Activated CD8-positive, alpha-beta T cell treated with anti-CD3 and anti-CD28 coated beads for 36 hours (primary cell): ENCODE measurements at regions not wholly inside any gene's neighbourhood (a gene's known extent, or its start where the extent isn't known, plus 50 kb on each side); places are given as distances from the start of the nearest gene placed in this dataset.
A peak's percentile ranks its signal among the peaks of the same experiment; 100 is the strongest.
"Not testable (repeated sequence)": the region's sequence is repeated elsewhere in the genome, so short reads cannot be mapped to it uniquely, and the experiment has no call there.

Experiments
- ATAC-seq: fragments of 200-7000 bp; cut with Tn5 transposase; one replicate; pipeline ENCODE4 v1.10.0; 2021; ENCODE audit warnings: mild to moderate bottlenecking, moderate library complexity
- CTCF ChIA-PET: fragments of 350-600 bp; sonication (Branson Sonifier 250); formaldehyde crosslinking; loops from one replicate; lab custom pipeline; 2021; ENCODE audit warnings: antibody characterized with exemption; lab: Charles Lee
- POLR2A ChIA-PET: fragments of 350-600 bp; sonication (Branson Sonifier 250); formaldehyde crosslinking; loops from one replicate; lab custom pipeline; 2021; ENCODE audit warnings: antibody characterized with exemption; lab: Charles Lee
- DNase-seq: peaks from one replicate; pipeline ENCODE4 v3.0.0-alpha.2; 2020
- H3K27ac Mint-ChIP-seq: one replicate; pipeline ENCODE4 v1.8.0; 2021; ENCODE audit warnings: mild to moderate bottlenecking, mixed read lengths
- H3K27me3 Mint-ChIP-seq: one replicate; pipeline ENCODE4 v1.8.0; 2021; ENCODE audit warnings: mixed read lengths
- H3K36me3 Mint-ChIP-seq: one replicate; pipeline ENCODE4 v1.8.0; 2021; ENCODE audit warnings: low read depth, mixed read lengths
- H3K4me1 Mint-ChIP-seq: one replicate; pipeline ENCODE4 v1.8.0; 2021; ENCODE audit warnings: low read depth, mixed read lengths
- H3K4me3 Mint-ChIP-seq: one replicate; pipeline ENCODE4 v1.8.0; 2021; ENCODE audit warnings: mild to moderate bottlenecking, moderate library complexity, mixed read lengths
- H3K9me3 Mint-ChIP-seq: one replicate; pipeline ENCODE4 v1.8.0; 2021; ENCODE audit warnings: mixed read lengths
- CTCF ChIP-seq: fragments of 200-600 bp; IDR thresholded peaks from one replicate; pipeline ENCODE4 v1.8.0; 2022; ENCODE audit warnings: antibody characterized with exemption, mild to moderate bottlenecking
- intact Hi-C: fragments of 100-400 bp; cut with micrococcal nuclease; formaldehyde crosslinking; loops from one replicate; pipeline ENCODE4 v1.10.0; 2022

GRCh38 chr7:67661-68395, 124.5 kb upstream of the FAM20C start:
- TF ChIP-seq CTCF = no peak
- Mint-ChIP-seq H3K36me3 (no peaks in the 10 kb centered on the region), H3K4me1 (no peaks in the 10 kb centered on the region), H3K27ac (no peak overlapping the region), H3K27me3 (no peaks in the 10 kb centered on the region), H3K9me3 (no peaks in the 10 kb centered on the region), H3K4me3 (no peak overlapping the region)
- peak; percentile 61 for ATAC-seq
- intact Hi-C loops = no loop called here
- ChIA-PET CTCF (no interaction called here), POLR2A (no interaction called here)
- peak; percentile 26 for DNase-seq

GRCh38 chr7:68629-69028, 123.7 kb upstream of the FAM20C start:
- intact Hi-C loops = no loop called here
- Mint-ChIP-seq H3K27me3 (no peaks in the 10 kb centered on the region), H3K36me3 (no peaks in the 10 kb centered on the region), H3K4me1 (no peaks in the 10 kb centered on the region), H3K27ac (no peak overlapping the region), H3K4me3 (no peak overlapping the region), H3K9me3 (no peaks in the 10 kb centered on the region)
- ChIA-PET POLR2A (no interaction called here), CTCF (no interaction called here)
- ATAC-seq (no peak), DNase-seq (no peak)
- no peak for TF ChIP-seq CTCF

GRCh38 chr7:69052-69451, 123.3 kb upstream of the FAM20C start:
- ATAC-seq, H3K4me1 Mint-ChIP-seq, H3K27me3 Mint-ChIP-seq, CTCF ChIA-PET, H3K27ac Mint-ChIP-seq, H3K36me3 Mint-ChIP-seq, DNase-seq, H3K4me3 Mint-ChIP-seq, intact Hi-C loops, H3K9me3 Mint-ChIP-seq, POLR2A ChIA-PET: not testable (repeated sequence)

- ATAC-seq, H3K27ac Mint-ChIP-seq, H3K4me3 Mint-ChIP-seq, POLR2A ChIA-PET, H3K9me3 Mint-ChIP-seq, H3K36me3 Mint-ChIP-seq, H3K4me1 Mint-ChIP-seq, DNase-seq, H3K27me3 Mint-ChIP-seq, intact Hi-C loops, CTCF ChIA-PET: not testable (repeated sequence)
Observed at GRCh38 chr7:69499-70123, 122.8 kb upstream of the FAM20C start.

- POLR2A ChIA-PET, intact Hi-C loops: not testable (repeated sequence)
Observed at GRCh38 chr7:70207-70606, 122.2 kb upstream of the FAM20C start.

GRCh38 chr7:70989-71388, 121.4 kb upstream of the FAM20C start:
- CTCF ChIA-PET = not testable (repeated sequence)

More at GRCh38 chr7:70207-70606, 122.2 kb upstream of the FAM20C start:
- CTCF ChIA-PET, H3K27ac Mint-ChIP-seq, H3K4me1 Mint-ChIP-seq, DNase-seq, H3K36me3 Mint-ChIP-seq, H3K27me3 Mint-ChIP-seq, H3K4me3 Mint-ChIP-seq, H3K9me3 Mint-ChIP-seq, ATAC-seq: not testable (repeated sequence)

GRCh38 chr7:72266-73057, 119.9 kb upstream of the FAM20C start:
- intact Hi-C loops, CTCF ChIA-PET, H3K27ac Mint-ChIP-seq, DNase-seq, POLR2A ChIA-PET, ATAC-seq, H3K36me3 Mint-ChIP-seq, H3K27me3 Mint-ChIP-seq, H3K4me3 Mint-ChIP-seq, H3K4me1 Mint-ChIP-seq, H3K9me3 Mint-ChIP-seq: not testable (repeated sequence)

More at GRCh38 chr7:70989-71388, 121.4 kb upstream of the FAM20C start:
- ATAC-seq, H3K4me1 Mint-ChIP-seq, H3K9me3 Mint-ChIP-seq, H3K4me3 Mint-ChIP-seq, POLR2A ChIA-PET, intact Hi-C loops, H3K36me3 Mint-ChIP-seq, DNase-seq, H3K27me3 Mint-ChIP-seq, H3K27ac Mint-ChIP-seq: not testable (repeated sequence)

GRCh38 chr7:73058-73331, 119.4 kb upstream of the FAM20C start:
- ATAC-seq, POLR2A ChIA-PET, intact Hi-C loops, H3K4me3 Mint-ChIP-seq, H3K27ac Mint-ChIP-seq, H3K9me3 Mint-ChIP-seq, DNase-seq, CTCF ChIA-PET, H3K36me3 Mint-ChIP-seq, H3K4me1 Mint-ChIP-seq, H3K27me3 Mint-ChIP-seq: not testable (repeated sequence)

- intact Hi-C loops = not testable (repeated sequence)
Observed at GRCh38 chr7:74008-74540, 118.3 kb upstream of the FAM20C start.

GRCh38 chr7:75511-75910, 116.9 kb upstream of the FAM20C start:
- H3K4me1 Mint-ChIP-seq, H3K27ac Mint-ChIP-seq, CTCF ChIA-PET, H3K9me3 Mint-ChIP-seq, intact Hi-C loops, DNase-seq, H3K36me3 Mint-ChIP-seq, H3K4me3 Mint-ChIP-seq, H3K27me3 Mint-ChIP-seq, ATAC-seq, POLR2A ChIA-PET: not testable (repeated sequence)

More at GRCh38 chr7:74008-74540, 118.3 kb upstream of the FAM20C start:
- H3K27me3 Mint-ChIP-seq, H3K27ac Mint-ChIP-seq, H3K4me3 Mint-ChIP-seq, H3K9me3 Mint-ChIP-seq, CTCF ChIA-PET, ATAC-seq, H3K36me3 Mint-ChIP-seq, POLR2A ChIA-PET, DNase-seq, H3K4me1 Mint-ChIP-seq: not testable (repeated sequence)
